ENCODE measurements at regions not wholly inside any gene's neighbourhood (a gene's known extent, or its start where the extent isn't known, plus 50 kb on each side); places are given as distances from the start of the nearest gene placed in this dataset.
A peak's percentile ranks its signal among the peaks of the same experiment; 100 is the strongest.

DNA sequence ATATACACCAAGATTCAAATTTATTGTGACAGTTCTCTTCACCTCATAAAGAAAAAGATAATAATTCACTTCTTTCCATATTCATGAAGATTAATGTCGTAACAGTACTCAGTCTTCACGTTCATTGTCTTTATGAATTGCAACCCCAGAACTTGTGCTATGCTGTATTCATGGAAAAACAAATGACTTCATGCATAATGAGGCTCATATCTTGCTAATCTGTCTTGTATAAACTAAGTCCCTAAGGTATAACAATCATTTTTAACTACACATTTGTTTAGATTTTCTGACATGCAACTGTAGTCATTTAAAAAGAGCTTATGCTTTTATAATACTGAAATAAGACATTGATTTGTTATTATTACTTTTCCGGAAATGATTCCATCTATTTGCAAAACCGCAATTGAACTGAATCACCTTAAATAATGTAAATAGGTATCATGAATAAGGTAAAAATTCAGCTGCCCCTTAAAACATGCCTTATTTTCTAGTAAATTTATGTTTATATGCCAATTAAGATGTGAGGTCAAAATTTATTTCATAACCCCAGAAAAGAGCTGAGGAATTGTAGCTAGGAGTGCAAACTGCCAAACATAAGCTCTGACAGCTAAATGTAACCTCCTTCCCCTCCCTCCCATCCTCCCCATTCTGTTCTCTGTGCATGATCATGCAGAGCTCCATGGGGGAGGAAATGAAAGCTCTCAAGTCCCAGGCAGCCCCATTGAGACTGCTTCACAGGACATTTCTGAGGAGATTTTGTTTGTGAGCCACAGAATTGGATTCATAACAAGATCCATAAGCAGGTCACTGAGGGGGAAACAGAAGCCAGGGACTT, 301.6 kb downstream of the ATP23 start:
- in situ Hi-C loops (cut with HindIII; ENCODE audit: low pct_ligation_motif_present, low sequenced_read_pairs): no loop called here
- TF ChIP-seq, protein P1, sequence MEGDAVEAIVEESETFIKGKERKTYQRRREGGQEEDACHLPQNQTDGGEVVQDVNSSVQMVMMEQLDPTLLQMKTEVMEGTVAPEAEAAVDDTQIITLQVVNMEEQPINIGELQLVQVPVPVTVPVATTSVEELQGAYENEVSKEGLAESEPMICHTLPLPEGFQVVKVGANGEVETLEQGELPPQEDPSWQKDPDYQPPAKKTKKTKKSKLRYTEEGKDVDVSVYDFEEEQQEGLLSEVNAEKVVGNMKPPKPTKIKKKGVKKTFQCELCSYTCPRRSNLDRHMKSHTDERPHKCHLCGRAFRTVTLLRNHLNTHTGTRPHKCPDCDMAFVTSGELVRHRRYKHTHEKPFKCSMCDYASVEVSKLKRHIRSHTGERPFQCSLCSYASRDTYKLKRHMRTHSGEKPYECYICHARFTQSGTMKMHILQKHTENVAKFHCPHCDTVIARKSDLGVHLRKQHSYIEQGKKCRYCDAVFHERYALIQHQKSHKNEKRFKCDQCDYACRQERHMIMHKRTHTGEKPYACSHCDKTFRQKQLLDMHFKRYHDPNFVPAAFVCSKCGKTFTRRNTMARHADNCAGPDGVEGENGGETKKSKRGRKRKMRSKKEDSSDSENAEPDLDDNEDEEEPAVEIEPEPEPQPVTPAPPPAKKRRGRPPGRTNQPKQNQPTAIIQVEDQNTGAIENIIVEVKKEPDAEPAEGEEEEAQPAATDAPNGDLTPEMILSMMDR (IDR thresholded peaks at IDR 0.05; ENCODE audit: low read depth, low read length, missing control alignments): no peak
- Histone ChIP-seq H3K4me3 (ENCODE audit: low read depth, low read length) (no peak overlapping the region), H3K27me3 (replicated peaks) (no peaks in the 10 kb centered on the region), H3K27ac (no peak overlapping the region), H3K36me3 (replicated peaks) (no peaks in the 10 kb centered on the region)
- DNase-seq: no peak

DNA sequence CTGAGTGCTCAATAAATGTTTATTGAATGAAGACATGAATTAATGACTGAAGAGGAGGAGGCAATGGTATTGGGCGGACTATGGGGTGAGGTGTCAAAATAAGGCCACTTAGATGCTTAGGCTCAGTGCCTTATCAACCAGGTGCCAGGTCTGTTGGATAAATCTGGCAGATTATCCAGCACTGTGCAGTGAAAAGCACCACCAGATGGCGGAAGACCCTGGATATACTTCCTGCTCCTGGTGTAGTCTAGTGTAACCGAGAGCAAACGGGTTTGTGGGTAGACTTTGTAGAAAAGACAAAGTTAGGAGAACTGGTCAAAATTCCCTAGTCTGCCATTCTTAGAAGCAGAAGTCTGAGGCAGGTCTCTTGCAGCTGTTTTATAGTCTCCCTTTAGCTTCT, 306.3 kb downstream of the ATP23 start:
- Histone ChIP-seq H3K4me3 (ENCODE audit: low read depth, low read length) (no peak overlapping the region), H3K36me3 (replicated peaks) (no peaks in the 10 kb centered on the region), H3K27ac (no peak overlapping the region), H3K27me3 (replicated peaks) (no peaks in the 10 kb centered on the region)
- in situ Hi-C loops (cut with HindIII; ENCODE audit: low pct_ligation_motif_present, low sequenced_read_pairs): no loop called here
- TF ChIP-seq, protein P1 (IDR thresholded peaks at IDR 0.05; ENCODE audit: low read depth, low read length, missing control alignments): peak; percentile 43
- DNase-seq: no peak

DNA sequence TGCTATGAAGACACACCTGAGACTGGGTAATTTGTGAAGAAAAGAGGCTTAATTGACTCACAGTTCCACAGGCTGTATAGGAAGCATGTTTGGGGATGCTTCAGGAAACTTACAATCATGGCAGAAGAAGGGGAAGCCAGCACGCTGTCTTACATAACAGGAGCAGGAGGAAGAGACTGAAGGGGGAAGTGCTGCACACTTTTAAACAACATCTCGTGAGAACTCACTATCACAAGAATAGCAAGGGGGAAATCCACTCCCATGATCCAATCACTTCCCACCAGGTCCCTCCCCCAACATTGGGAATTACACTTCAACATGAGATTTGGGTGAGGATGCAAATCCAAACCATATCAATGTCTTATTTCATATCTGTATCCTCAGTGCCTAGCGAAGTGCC, 307.2 kb downstream of the ATP23 start:
- no peak overlapping the region for H3K4me3 ChIP-seq (ENCODE audit: low read depth, low read length)
- TF ChIP-seq, protein P1 (IDR thresholded peaks at IDR 0.05; ENCODE audit: low read depth, low read length, missing control alignments): no peak
- in situ Hi-C loops (cut with HindIII; ENCODE audit: low pct_ligation_motif_present, low sequenced_read_pairs): no loop called here
- H3K27ac ChIP-seq: no peak overlapping the region
- no peaks in the 10 kb centered on the region for H3K36me3 ChIP-seq (replicated peaks)
- no peaks in the 10 kb centered on the region for H3K27me3 ChIP-seq (replicated peaks)
- no peak for DNase-seq

DNA sequence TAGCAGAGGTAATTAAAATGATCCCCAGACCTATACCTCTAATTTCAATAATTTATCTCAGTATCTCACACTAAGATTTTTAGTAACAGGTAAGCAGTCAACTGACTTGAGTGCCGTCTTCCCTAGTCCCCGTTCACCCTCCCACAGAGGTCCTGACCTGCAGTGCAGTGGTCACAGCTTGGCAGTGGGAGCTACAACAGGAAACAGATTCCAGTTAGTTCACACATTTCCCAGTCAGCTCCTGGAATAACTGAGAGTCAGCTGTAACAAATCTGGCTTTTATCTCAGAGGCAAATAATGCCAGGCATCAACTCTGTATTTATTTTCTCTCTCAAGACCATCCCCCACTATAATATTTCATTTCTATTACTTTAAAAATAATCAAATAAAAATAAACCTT, 308.2 kb downstream of the ATP23 start:
- in situ Hi-C loops (cut with HindIII; ENCODE audit: low pct_ligation_motif_present, low sequenced_read_pairs): no loop called here
- Histone ChIP-seq H3K36me3 (replicated peaks) (no peaks in the 10 kb centered on the region), H3K27me3 (replicated peaks) (no peaks in the 10 kb centered on the region), H3K27ac (no peak overlapping the region), H3K4me3 (ENCODE audit: low read depth, low read length) (no peak overlapping the region)
- DNase-seq: peak; percentile 6
- TF ChIP-seq, protein P1 (IDR thresholded peaks at IDR 0.05; ENCODE audit: low read depth, low read length, missing control alignments): no peak

DNA sequence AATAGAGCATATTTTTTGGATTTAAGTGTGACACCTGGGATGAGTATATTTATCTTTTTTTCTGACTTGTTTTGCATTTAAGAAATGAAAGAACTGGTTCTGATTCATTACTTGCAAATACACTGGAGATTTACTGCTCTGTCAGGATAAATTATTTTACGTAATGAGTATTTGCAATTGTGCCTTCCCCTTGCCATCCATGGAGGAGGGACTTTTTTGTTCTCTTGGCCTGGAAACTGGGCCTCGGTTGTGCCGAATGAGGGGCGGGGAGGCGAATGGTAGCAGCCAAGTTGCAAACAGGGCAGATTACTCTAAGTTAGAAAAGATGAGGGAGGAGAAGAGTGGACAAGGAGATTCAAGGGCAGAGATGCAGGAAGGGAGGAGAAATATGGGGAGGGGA, 308.7 kb downstream of the ATP23 start:
- H3K27me3 ChIP-seq (replicated peaks): no peaks in the 10 kb centered on the region
- DNase-seq: no peak
- no peak overlapping the region for H3K27ac ChIP-seq
- in situ Hi-C loops (cut with HindIII; ENCODE audit: low pct_ligation_motif_present, low sequenced_read_pairs): no loop called here
- TF ChIP-seq, protein P1 (IDR thresholded peaks at IDR 0.05; ENCODE audit: low read depth, low read length, missing control alignments): no peak
- H3K36me3 ChIP-seq (replicated peaks): no peaks in the 10 kb centered on the region
- no peak overlapping the region for H3K4me3 ChIP-seq (ENCODE audit: low read depth, low read length)

DNA sequence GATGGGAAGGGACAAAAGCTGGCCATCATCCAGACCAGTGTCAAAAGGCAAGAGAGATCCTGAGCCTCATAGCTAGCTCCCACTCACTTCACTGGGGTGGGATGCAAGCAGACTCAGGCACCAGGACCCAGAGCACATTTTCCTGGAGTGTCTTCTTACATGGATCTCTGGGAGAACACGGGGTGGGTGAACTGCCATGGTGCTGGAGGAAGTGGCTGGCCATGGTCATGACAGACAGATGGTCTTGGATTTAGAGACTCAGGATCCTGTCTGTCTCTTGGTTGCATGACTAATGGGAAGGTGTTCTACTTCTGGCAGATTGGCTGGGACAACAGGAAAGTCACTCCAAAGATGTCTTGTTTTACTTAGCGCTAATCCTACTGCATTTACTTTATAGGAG, 311.5 kb downstream of the ATP23 start:
- Histone ChIP-seq H3K27me3 (replicated peaks) (no peaks in the 10 kb centered on the region), H3K4me3 (ENCODE audit: low read depth, low read length) (no peak overlapping the region), H3K27ac (no peak overlapping the region), H3K36me3 (replicated peaks) (no peaks in the 10 kb centered on the region)
- no peak for DNase-seq
- in situ Hi-C loops (cut with HindIII; ENCODE audit: low pct_ligation_motif_present, low sequenced_read_pairs): no loop called here
- TF ChIP-seq, protein P1 (IDR thresholded peaks at IDR 0.05; ENCODE audit: low read depth, low read length, missing control alignments): no peak
